OCI-M2 (cell line): ENCODE measurements at regions not wholly inside any gene's neighbourhood (a gene's known extent, or its start where the extent isn't known, plus 50 kb on each side); places are given as distances from the start of the nearest gene placed in this dataset.
"Not testable (repeated sequence)": the region's sequence is repeated elsewhere in the genome, so short reads cannot be mapped to it uniquely, and the experiment has no call there.

ENCODE experiments used
- DNase-seq: peaks from one replicate; lab custom pipeline; 2025; ENCODE audit not compliant: unreplicated experiment; lab: John Stamatoyannopoulos, UW

- no peak for DNase-seq
Measured at GRCh38 chr5:72693546-72694205, 122.8 kb upstream of the TNPO1 start.

- DNase-seq, result no peak
Measured at GRCh38 chr5:72692651-72693442, 123.6 kb upstream of the TNPO1 start.

GRCh38 chr5:72692231-72692637 lies 124.2 kb upstream of the TNPO1 start:
- no peak for DNase-seq

GRCh38 chr5:72691751-72692150 lies 124.7 kb upstream of the TNPO1 start:
- no peak for DNase-seq

GRCh38 chr5:72688916-72689315 lies 127.5 kb upstream of the TNPO1 start:
- DNase-seq, result no peak

- no peak for DNase-seq
Measured at GRCh38 chr5:72687288-72687687, 129.2 kb upstream of the TNPO1 start.

- no peak for DNase-seq
Measured at GRCh38 chr5:72682561-72682960, 133.9 kb upstream of the TNPO1 start.

- no peak for DNase-seq
Measured at GRCh38 chr5:72681781-72682180, 134.7 kb upstream of the TNPO1 start.

- no peak for DNase-seq
Measured at GRCh38 chr5:72677447-72677846, 139.0 kb upstream of the TNPO1 start.

- DNase-seq, result not testable (repeated sequence)
Measured at GRCh38 chr5:72676831-72677230, 139.6 kb upstream of the TNPO1 start.

- DNase-seq, result no peak
Measured at GRCh38 chr5:72673623-72674022, 142.8 kb upstream of the TNPO1 start.

GRCh38 chr5:72673180-72673579 lies 143.3 kb upstream of the TNPO1 start:
- no peak for DNase-seq

GRCh38 chr5:72667708-72668107 lies 148.8 kb upstream of the TNPO1 start:
- DNase-seq, result no peak

- no peak for DNase-seq
Measured at GRCh38 chr5:72662936-72663335, 153.5 kb upstream of the TNPO1 start.

- DNase-seq, result no peak
Measured at GRCh38 chr5:72662305-72662704, 154.2 kb upstream of the TNPO1 start.

- DNase-seq, result no peak
Measured at GRCh38 chr5:72661405-72661804, 154.2 kb upstream of the ZNF366 start.

- no peak for DNase-seq
Measured at GRCh38 chr5:72659726-72660125, 152.5 kb upstream of the ZNF366 start.

GRCh38 chr5:72658761-72659540 lies 151.7 kb upstream of the ZNF366 start:
- DNase-seq, result no peak

- no peak for DNase-seq
Measured at GRCh38 chr5:72658161-72658560, 151.0 kb upstream of the ZNF366 start.

GRCh38 chr5:72656756-72657513 lies 149.7 kb upstream of the ZNF366 start:
- DNase-seq, result no peak

- DNase-seq, result no peak
Measured at GRCh38 chr5:72656331-72656730, 149.1 kb upstream of the ZNF366 start.
